Urinary bladder (tissue), 3 donors: ENCODE measurements at regions not wholly inside any gene's neighbourhood (a gene's known extent, or its start where the extent isn't known, plus 50 kb on each side); places are given as distances from the start of the nearest gene placed in this dataset.

ENCODE experiments used
- DNase-seq: peaks from one replicate; pipeline ENCODE4 v3.0.0-alpha.2; 2015; ENCODE audit errors: extremely low spot score
- H3K27ac ChIP-seq: one replicate; pipeline ENCODE4 v1.5.1; 2013; ENCODE audit warnings: low read depth, mild to moderate bottlenecking, moderate library complexity
- H3K36me3 ChIP-seq: one replicate; pipeline ENCODE4 v1.6.1; 2013; ENCODE audit warnings: mild to moderate bottlenecking, moderate library complexity; ENCODE audit not compliant: insufficient read depth
- H3K4me1 ChIP-seq: one replicate; pipeline ENCODE4 v1.6.1; 2013; ENCODE audit warnings: mild to moderate bottlenecking, moderate library complexity; ENCODE audit not compliant: insufficient read depth
- H3K4me3 ChIP-seq: one replicate; pipeline ENCODE4 v1.5.1; 2013; ENCODE audit warnings: low read depth, low read length
- WGBS: extraction: QIAGEN DNeasy Blood & Tissue Kit; methylation state at CpG from one replicate; pipeline ENCODE4 v1.1.7; 2013; 5-methylcytosine and 5-hydroxymethylcytosine counted together
- donor health status: healthy with polysubstance abuse.
- donor health status: healthy.

DNA sequence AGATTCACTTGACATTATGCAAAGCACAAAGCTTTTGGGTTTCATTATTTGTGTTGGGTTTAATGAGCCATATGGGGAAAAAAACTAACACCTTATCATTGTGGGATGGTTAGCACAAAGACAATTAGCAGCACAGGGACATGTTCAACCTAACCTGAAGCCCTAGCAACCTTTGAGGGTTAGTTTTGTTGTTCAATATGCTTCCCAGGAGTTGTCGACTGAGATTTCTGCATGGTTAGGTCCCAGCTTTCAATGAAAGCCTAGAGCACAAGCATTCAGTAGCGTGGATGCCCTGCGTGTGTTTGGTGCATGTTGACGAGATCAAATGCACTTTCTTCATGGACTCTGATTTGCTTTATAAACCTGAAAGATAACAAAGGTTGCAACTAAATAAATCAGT, 565.2 kb upstream of the TLE4 start:
- H3K4me1 ChIP-seq = no peaks in the 10 kb centered on the region
- H3K27ac ChIP-seq = no peak overlapping the region
- H3K4me3 ChIP-seq = no peak overlapping the region
- WGBS = 74% methylated on average over 4 of the region's 4 CpGs
- no peak for DNase-seq
- H3K36me3 ChIP-seq = no peaks in the 10 kb centered on the region

DNA sequence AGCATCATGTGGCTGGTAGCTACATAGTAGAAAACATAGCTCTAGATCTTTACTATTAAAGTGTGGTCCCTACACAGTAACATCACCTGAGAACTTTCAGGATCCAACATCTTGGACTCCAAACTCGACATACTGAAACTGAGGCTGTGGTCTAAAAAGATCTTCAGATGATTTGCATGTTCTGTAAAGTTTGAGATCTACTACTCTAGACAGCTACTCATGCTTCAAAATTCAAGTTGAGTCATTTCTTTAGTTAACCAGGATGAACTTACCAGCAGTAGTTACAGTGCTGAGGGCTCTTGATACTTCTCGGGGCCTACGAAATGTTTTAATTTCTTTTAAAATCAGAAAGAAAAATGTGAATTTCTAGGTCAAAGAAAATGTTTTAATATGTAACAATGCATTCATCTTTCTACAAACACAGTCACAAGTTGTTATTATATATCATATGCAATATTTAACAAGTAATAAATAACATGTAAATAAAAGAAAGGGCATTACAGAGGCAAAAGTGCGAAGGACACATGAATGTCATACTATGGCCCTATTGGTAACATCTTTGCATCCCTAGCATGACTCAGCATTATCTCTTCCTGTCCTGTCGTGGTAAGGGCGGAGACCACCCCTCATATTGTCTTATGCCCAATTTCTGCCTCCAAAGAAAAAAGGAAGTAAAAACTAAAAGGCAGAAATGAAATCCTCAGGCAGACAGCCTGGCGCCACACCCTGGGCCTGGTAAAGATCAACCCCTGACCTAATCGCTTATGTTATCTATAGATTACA, 563.9 kb upstream of the TLE4 start:
- 86% methylated on average over 8 of the region's 8 CpGs for WGBS
- Histone ChIP-seq H3K4me3 (no peak overlapping the region), H3K36me3 (no peaks in the 10 kb centered on the region), H3K27ac (no peak overlapping the region), H3K4me1 (no peaks in the 10 kb centered on the region)
- no peak for DNase-seq

DNA sequence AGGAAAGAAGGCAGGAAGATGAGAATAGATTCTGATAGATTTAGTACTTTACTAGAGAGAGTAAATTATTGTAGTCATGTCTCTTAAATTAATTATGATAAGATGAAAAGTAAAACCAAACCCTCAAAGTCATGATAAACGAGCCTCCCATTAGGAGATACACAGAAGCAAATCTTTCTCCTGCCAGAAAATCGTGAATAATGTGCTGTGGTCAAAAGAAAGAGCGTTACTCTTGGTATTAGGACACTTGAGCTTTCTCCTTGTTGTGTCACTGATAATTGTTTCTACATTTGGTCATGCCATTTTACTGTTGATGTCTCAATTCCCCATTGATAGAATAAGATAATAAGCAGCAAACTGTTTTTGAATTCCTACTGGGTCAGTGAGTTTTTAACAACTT, 562.8 kb upstream of the TLE4 start:
- Histone ChIP-seq H3K36me3 (no peaks in the 10 kb centered on the region), H3K27ac (no peak overlapping the region), H3K4me3 (no peak overlapping the region), H3K4me1 (no peaks in the 10 kb centered on the region)
- DNase-seq = no peak
- WGBS = 79% methylated on average over 3 of the region's 3 CpGs

DNA sequence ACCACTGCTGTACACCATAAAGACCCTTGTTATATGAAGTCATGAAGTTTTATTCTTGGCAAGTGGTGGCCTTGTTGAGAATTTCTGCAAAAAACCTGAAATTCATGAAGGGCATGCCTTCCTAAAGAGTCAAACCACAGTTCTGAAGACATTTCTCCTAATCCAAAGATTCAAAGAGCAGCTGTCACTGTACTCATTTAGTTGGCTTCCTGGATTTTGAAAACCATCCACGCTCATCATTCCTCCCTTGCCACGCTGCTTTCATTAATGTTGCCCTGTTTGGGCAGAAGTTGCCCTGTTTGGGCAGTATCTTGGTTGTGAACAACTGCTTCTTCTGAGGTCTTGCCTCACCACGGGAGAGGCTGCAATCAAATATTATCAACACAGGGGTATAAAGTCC, 560.3 kb upstream of the TLE4 start:
- DNase-seq = no peak
- WGBS = 93% methylated on average over 3 of the region's 3 CpGs
- Histone ChIP-seq H3K4me3 (no peak overlapping the region), H3K36me3 (no peaks in the 10 kb centered on the region), H3K4me1 (no peaks in the 10 kb centered on the region), H3K27ac (no peak overlapping the region)

DNA sequence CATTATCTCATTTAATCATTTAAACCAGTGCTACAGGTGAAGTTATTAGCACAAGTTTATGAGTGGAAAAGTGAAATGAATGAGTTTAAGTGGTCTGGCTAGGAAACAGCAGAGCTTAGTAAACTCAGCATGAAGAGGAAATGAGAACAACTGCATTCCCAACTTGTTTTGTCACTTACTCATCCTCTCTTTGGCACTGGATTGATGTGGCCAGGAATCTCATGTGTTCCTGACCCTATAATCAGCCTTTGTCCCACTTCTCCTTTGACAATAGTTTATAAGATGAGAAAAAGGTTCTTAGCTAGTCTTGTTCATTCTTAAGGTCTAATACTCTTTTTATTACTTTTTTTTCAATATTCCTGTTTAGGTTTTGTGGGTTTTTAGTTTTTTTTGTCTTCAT, 559.2 kb upstream of the TLE4 start:
- no peak for DNase-seq
- Histone ChIP-seq H3K36me3 (no peaks in the 10 kb centered on the region), H3K27ac (no peak overlapping the region), H3K4me3 (no peak overlapping the region), H3K4me1 (no peaks in the 10 kb centered on the region)

DNA sequence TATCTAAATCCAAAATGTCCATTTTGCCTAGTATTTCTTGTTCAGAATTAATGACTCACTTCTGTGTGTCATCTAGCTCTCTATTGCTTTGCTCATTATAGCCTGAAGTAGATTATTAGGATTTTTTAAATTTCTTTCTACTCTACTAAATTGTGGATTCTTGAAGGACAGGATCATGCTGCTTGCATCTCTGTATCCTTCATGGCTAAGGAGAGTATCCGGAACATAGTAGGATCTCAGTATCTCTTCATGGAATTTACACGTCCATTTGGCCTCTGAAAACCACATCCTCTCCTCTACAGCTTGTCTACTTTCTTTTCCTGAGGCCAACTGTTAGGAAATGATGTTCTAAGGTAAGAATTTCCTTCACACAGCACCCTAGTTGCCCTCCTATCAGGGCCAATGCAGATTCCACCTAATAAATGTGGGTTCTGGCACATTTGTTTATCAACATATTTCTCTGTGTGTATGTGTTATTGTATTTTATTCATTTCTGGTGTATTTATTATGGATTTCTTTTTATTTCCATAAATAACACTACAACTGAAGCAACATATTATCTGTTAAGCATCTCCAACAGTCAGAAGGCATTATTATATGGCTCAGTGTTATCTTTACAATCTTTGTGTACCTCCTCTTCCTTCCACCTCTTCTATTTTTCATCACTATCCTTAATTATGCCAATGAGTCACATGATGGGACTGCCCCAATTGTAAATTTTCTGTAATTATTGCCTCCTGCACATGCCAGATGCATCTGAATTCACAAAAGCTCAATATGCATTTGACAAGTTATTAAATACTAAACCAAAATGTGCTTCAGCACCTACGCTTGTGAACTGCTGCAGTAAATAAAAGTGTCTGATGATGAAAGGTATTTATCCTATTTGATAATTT, 557.8 kb upstream of the TLE4 start:
- Histone ChIP-seq H3K36me3 (no peaks in the 10 kb centered on the region), H3K4me3 (no peak overlapping the region), H3K4me1 (no peaks in the 10 kb centered on the region), H3K27ac (no peak overlapping the region)
- DNase-seq = no peak
- 79% methylated on average over 3 of the region's 3 CpGs for whole genome bisulfite sequencing

DNA sequence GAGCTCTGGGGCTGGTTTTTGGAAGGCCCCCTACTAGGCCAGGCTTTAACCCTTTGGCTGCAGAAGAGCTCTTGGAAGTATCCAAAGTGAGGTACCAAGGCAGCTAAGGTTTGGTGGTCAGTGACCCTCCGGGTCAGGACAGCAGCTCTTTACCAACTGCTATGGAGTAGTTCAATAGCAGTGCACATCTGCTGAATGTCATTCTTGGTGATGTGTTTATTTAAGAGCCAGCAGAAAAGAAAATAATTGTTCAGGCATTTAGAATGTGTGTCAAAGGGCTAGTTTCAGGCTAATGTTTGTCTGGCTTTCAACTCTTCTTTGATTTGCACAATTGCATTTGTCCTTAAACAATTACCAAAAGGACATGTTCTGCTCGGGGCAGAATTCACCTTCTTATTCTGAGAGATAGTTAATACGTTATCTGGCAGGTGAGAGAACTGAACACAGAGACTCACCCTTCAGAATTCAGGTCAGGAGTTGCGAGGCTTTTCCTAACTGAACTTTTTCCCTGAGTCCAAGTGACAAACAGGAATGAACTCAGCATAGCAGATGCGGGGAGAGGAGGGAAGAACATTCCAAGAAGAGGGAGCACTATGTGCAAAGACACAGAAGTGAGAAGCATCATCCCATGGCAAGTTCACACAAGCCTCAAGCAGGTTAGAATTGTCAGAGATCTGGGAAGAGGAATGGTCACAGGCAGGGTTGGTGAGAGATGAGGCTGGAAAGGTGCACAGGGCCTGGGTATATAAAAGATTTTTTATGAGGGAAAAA, 556.7 kb upstream of the TLE4 start:
- Histone ChIP-seq H3K4me3 (no peak overlapping the region), H3K4me1 (no peaks in the 10 kb centered on the region), H3K27ac (no peak overlapping the region), H3K36me3 (no peaks in the 10 kb centered on the region)
- 60% methylated on average over 5 of the region's 5 CpGs for WGBS
- DNase-seq = no peak

DNA sequence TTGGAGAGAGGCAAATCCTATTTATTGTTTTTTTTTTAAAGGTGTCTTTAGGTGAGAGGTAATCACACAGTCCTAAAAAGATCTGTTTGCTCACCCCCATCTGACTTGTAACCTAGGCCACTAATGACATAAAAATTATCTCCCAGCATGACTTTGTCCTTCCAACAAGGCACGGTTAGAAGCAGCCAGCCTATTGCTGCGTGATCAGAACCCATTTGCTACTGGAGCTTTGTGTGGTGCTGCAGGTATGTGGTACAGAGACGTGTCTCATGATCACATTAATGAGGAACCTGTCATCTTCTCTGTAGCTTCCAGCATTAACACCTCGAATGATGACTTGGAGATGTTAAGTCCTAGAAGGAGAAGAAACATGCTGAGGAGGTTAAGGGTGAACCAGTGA, 555.8 kb upstream of the TLE4 start:
- WGBS = 86% methylated on average over 4 of the region's 4 CpGs
- H3K4me1 ChIP-seq = no peaks in the 10 kb centered on the region
- H3K36me3 ChIP-seq = no peaks in the 10 kb centered on the region
- H3K4me3 ChIP-seq = no peak overlapping the region
- H3K27ac ChIP-seq = no peak overlapping the region
- DNase-seq = no peak

DNA sequence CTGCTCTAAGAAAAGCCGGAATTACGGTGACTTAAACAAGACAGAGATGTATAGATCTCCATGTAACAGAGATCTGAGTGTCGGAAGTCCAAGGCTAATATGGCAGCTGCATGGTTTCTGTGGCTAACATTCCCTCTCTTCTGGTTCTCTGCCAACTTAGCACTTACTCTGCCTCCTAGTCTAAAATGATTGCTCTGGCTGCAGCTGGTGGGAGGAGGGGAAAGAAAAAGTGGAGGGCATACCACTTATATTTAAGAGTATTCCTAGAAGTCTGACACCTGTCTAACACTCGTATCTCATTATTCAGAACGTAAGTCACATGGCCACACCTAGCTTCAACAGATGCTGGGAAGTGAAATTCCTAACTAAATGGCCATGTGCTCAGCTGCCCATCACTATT, 551.5 kb upstream of the TLE4 start:
- H3K27ac ChIP-seq = no peak overlapping the region
- no peaks in the 10 kb centered on the region for H3K36me3 ChIP-seq
- DNase-seq = no peak
- H3K4me1 ChIP-seq = no peaks in the 10 kb centered on the region
- H3K4me3 ChIP-seq = no peak overlapping the region
- 93% methylated on average over 5 of the region's 5 CpGs for WGBS

DNA sequence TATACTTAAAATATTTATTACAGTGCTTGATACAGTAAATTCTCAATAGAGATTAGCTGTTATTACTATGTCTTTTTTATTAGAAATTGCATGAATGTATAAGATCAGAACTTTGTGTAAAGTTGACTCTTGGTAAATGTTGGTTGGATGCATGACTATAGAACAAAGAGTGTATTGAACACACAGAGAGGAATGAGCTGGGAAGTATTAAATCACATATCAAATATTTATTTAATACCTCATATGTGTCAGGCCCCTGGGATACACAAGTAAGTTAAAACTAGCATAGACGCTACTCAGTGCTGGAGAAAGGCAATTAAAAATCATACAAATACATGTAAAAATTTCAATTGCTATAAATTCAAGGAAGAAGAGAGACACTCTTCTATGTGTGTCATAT, 550.7 kb upstream of the TLE4 start:
- no peaks in the 10 kb centered on the region for H3K36me3 ChIP-seq
- 82% methylated on average over 1 of the region's 1 CpG for WGBS
- no peaks in the 10 kb centered on the region for H3K4me1 ChIP-seq

DNA sequence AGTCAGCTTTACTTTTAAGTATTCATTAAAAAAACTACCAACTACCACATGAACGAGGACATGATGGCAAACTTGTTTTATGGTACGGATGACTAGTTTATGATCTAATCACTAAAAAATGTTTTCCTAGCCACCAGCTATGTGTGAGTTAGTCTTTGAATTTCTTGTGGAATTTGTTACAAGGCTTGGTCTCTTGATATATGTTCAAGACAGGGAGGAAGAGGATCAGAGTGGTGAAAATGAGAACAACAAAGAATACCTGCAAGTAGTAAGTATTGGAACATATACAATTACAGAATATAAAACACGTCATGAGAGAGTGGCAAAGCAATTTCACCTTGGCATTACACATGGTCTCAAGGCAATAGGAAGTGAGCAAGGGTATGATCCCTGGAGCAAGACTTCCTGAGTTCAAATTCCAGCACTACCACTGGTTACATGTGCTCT, 548.6 kb upstream of the TLE4 start:
- WGBS = 66% methylated on average over 3 of the region's 3 CpGs
- H3K4me1 ChIP-seq = no peaks in the 10 kb centered on the region
- no peaks in the 10 kb centered on the region for H3K36me3 ChIP-seq
- DNase-seq = no peak
- H3K27ac ChIP-seq = no peak overlapping the region
- H3K4me3 ChIP-seq = no peak overlapping the region

More for the DNA sequence above, 550.7 kb upstream of the TLE4 start:
- DNase-seq = no peak
- Histone ChIP-seq H3K4me3 (no peak overlapping the region), H3K27ac (no peak overlapping the region)

DNA sequence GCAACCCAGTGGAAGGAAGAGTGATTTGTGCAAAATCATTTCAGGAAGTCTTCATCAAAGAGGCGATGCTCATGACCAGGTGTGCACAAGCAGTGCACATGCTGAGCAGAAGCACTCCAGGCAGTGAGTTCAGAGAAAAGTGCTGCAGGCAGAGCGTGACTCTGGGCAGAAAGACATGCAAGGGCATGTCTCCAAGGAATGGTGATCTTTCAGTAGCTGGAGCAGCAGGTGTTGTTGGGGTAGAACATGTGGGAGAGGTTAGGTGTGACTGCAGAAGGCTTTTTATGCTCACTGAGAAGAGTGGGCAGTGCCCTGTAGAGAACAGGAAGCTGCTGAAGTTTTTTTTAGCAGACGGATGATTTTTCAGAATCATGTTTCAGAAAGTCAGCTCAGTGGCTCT, 545.4 kb upstream of the TLE4 start:
- WGBS = 43% methylated on average over 3 of the region's 3 CpGs
- no peak overlapping the region for H3K4me3 ChIP-seq
- no peaks in the 10 kb centered on the region for H3K4me1 ChIP-seq
- no peak overlapping the region for H3K27ac ChIP-seq
- no peaks in the 10 kb centered on the region for H3K36me3 ChIP-seq
- DNase-seq = no peak

DNA sequence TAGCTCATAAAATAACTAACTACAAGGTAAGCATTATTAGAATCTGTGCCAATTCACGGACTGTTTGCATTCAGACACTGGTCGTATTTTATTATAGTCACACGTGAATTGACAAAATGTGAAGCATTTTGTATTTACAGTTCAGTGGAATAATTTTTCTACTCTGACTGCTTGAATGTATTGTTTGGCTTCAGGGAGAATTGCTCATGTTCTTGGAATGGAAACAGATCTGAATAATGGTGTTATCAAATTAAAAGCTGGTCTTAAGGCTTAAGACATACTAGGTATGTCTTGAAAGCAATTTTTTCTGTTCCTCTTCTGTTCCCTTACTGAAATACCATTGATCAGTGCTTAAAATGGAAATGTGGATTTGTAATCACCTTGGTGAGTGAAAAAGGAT, 543.7 kb upstream of the TLE4 start:
- Histone ChIP-seq H3K4me3 (no peak overlapping the region), H3K36me3 (no peaks in the 10 kb centered on the region), H3K4me1 (no peaks in the 10 kb centered on the region), H3K27ac (no peak overlapping the region)
- no peak for DNase-seq
- WGBS = 36% methylated on average over 3 of the region's 3 CpGs
